ENCODE measurements at regions not wholly inside any gene's neighbourhood (a gene's known extent, or its start where the extent isn't known, plus 50 kb on each side); places are given as distances from the start of the nearest gene placed in this dataset.

DNA sequence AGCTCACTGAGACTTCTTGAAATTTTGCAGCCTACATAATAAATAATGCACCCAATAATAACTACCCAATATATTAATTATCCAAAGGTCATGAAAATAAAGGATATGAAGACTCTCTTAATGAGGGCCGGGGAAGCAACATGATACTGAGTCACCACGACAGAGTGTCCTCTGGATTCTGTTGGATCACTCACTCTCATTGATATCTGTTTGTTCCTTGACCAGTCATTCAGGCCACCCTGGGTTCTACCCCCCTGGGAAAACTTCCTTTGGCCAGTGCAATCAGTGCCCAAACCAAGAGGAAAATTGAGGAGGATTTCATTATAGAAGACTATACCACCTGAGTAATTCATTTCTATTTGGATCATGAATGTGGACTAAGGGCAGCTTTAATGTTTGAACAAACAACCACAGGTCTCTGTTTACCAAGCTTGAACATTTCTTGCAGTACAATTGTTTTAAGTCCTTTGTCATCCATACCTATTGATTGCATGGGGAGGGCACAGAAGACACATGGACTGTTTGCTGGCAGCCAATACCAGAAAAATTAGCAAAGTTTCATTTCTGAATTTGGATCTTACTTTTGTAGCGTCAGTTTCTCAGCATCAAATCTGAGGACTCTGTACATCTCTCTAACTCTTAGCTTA is 137.2 kb upstream of the FGGY start:
- TF ChIP-seq, protein P1, sequence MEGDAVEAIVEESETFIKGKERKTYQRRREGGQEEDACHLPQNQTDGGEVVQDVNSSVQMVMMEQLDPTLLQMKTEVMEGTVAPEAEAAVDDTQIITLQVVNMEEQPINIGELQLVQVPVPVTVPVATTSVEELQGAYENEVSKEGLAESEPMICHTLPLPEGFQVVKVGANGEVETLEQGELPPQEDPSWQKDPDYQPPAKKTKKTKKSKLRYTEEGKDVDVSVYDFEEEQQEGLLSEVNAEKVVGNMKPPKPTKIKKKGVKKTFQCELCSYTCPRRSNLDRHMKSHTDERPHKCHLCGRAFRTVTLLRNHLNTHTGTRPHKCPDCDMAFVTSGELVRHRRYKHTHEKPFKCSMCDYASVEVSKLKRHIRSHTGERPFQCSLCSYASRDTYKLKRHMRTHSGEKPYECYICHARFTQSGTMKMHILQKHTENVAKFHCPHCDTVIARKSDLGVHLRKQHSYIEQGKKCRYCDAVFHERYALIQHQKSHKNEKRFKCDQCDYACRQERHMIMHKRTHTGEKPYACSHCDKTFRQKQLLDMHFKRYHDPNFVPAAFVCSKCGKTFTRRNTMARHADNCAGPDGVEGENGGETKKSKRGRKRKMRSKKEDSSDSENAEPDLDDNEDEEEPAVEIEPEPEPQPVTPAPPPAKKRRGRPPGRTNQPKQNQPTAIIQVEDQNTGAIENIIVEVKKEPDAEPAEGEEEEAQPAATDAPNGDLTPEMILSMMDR (IDR thresholded peaks at IDR 0.05): no peak

DNA sequence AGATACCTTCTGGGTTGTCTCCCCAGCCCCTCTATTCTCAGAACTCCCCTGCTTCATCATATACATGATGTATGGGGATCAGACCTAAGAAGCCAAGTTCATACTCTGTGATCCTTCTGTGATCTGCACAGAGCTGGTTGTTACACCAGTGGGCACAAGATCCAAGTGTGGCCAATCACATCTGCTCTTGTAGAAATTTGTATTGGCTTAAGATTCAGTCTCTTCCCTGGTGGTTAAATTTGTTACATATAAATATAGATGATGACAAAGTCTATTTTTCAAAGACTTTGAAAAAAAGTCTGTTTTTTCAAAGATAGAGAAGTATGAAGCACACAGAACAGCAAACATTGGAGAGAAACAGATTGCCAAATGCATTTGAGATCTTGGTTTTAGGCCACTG is 135.8 kb upstream of the FGGY start:
- TF ChIP-seq, protein P1 (IDR thresholded peaks at IDR 0.05): no peak

DNA sequence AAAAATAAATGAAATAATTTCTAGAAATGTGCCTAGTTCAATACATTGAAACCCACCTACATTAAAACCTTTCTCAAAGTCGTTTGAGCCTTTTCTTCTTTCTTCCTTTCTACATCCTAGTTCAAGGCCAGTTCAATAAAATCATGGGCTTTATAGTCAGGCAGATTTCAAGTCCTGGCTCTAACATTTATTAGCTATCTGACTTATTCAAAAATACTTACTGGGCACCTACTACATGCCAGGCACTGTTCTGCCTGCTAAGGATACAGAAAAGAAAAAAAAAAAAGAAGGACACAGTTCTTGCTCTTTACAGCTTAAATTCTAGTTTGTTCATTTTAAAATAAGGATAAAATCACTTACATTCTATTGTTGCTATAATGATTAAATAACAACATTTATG is 134.2 kb upstream of the FGGY start:
- TF ChIP-seq, protein P1 (IDR thresholded peaks at IDR 0.05): no peak

DNA sequence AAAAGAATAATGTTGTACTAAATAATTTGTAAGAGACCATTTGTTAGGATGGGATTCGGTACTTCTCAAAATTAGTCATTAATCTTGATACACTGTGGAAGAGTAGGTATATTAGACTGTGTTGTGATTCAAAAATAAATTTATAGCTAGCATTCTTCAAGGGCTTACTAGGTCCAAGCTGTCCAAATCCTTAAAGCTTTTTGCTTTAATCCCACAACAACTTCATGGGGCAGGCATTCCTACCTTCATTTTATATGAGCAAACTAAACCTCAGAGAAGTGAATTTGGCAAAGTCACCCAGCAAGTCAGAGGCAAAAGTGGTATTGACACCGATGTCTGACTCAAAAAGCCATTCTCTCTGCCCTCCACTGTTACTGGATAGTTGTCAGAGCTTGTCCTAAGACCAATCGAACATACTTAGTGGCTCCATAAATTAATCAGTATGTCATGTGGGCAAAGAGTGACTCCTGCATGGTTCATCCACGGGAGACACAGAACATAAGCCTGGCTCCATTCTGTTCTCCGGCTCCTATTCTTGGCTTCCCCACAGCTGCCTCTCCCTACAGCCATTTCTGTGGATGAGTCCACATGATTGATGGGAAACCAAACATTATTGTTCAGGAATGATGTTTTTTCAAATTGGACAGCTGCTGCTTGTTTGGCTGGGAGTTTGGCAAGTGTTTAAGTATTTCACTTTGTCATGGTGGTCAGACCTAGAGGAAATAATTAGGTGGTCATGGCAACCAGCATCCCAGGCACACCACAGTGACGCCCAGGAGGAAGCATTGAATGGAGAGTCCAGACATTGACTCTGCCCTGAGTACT is 133.4 kb upstream of the FGGY start:
- TF ChIP-seq, protein P1 (IDR thresholded peaks at IDR 0.05): no peak

- TF ChIP-seq, protein P1 (IDR thresholded peaks at IDR 0.05): no peak
Measured at GRCh38 chr1:59164371-59164770, 132.5 kb upstream of the FGGY start.

DNA sequence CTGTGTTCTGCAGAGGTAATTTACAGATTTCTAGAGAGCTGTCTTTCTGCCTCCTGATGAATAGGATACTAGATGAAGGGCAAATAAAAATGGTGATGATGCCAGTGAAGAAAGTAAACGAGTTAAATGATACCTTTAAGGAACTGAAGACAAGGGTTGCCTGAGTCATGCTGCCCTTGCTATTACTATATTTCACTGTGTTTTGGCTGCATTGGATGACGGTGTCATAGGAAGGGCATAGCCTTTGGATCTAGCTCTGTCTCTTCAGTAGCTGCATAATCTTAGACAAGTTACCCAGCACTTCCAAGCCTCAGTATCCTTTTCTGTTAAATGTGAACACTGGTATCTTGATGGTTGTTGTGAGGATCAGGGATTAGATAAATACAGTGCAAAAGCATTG is 131.5 kb upstream of the FGGY start:
- TF ChIP-seq, protein P1 (IDR thresholded peaks at IDR 0.05): no peak

- TF ChIP-seq, protein P1 (IDR thresholded peaks at IDR 0.05): no peak
Measured at GRCh38 chr1:59169703-59170102, 127.2 kb upstream of the FGGY start.
